ENCODE measurements at regions not wholly inside any gene's neighbourhood (a gene's known extent, or its start where the extent isn't known, plus 50 kb on each side); places are given as distances from the start of the nearest gene placed in this dataset.

- no peak for TF ChIP-seq GATA3 (IDR thresholded peaks at IDR 0.05; ENCODE audit: low read depth, low read length)
- no peak for TF ChIP-seq GATA2 (IDR thresholded peaks at IDR 0.05; ENCODE audit: low read depth, low read length)
Observed at GRCh38 chr10:4653160-4653559, 172.8 kb upstream of the AKR1E2 start.

GRCh38 chr10:4652111-4653010 is 173.6 kb upstream of the AKR1E2 start:
- TF ChIP-seq GATA3 (IDR thresholded peaks at IDR 0.05; ENCODE audit: low read depth, low read length) (no peak), GATA2 (IDR thresholded peaks at IDR 0.05; ENCODE audit: low read depth, low read length) (no peak)

- TF ChIP-seq GATA2 (IDR thresholded peaks at IDR 0.05; ENCODE audit: low read depth, low read length) = no peak
- TF ChIP-seq GATA3 (IDR thresholded peaks at IDR 0.05; ENCODE audit: low read depth, low read length) = no peak
Observed at GRCh38 chr10:4651404-4652037, 174.5 kb upstream of the AKR1E2 start.

- TF ChIP-seq GATA3 (IDR thresholded peaks at IDR 0.05; ENCODE audit: low read depth, low read length) (no peak), GATA2 (IDR thresholded peaks at IDR 0.05; ENCODE audit: low read depth, low read length) (no peak)
Observed at GRCh38 chr10:4650582-4650981, 175.4 kb upstream of the AKR1E2 start.

- no peak for TF ChIP-seq GATA3 (IDR thresholded peaks at IDR 0.05; ENCODE audit: low read depth, low read length)
- no peak for TF ChIP-seq GATA2 (IDR thresholded peaks at IDR 0.05; ENCODE audit: low read depth, low read length)
Observed at GRCh38 chr10:4649886-4650508, 176.0 kb upstream of the AKR1E2 start.

- TF ChIP-seq GATA2 (IDR thresholded peaks at IDR 0.05; ENCODE audit: low read depth, low read length) (no peak), GATA3 (IDR thresholded peaks at IDR 0.05; ENCODE audit: low read depth, low read length) (no peak)
Observed at GRCh38 chr10:4649471-4649870, 176.5 kb upstream of the AKR1E2 start.

DNA sequence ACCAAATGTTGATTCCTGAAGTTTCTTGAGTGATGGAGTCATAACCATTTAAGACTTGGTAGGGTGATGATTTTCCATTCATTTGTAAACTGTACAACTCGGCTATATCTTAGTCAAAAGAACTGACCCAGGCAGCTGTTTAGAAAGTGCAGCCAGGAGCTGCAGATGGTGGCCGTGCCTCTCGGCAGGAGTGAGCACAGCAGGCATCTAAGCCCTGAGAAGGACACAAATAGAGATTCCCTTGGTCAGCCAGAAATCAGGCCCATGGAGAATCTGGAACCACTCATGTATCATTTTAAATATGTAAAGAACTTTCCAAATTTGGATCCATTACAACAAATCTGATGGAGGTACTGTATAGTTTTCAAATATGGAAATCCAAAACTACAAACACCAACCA is 177.0 kb upstream of the AKR1E2 start:
- TF ChIP-seq GATA2 (IDR thresholded peaks at IDR 0.05; ENCODE audit: low read depth, low read length) (no peak), GATA3 (IDR thresholded peaks at IDR 0.05; ENCODE audit: low read depth, low read length) (no peak)

DNA sequence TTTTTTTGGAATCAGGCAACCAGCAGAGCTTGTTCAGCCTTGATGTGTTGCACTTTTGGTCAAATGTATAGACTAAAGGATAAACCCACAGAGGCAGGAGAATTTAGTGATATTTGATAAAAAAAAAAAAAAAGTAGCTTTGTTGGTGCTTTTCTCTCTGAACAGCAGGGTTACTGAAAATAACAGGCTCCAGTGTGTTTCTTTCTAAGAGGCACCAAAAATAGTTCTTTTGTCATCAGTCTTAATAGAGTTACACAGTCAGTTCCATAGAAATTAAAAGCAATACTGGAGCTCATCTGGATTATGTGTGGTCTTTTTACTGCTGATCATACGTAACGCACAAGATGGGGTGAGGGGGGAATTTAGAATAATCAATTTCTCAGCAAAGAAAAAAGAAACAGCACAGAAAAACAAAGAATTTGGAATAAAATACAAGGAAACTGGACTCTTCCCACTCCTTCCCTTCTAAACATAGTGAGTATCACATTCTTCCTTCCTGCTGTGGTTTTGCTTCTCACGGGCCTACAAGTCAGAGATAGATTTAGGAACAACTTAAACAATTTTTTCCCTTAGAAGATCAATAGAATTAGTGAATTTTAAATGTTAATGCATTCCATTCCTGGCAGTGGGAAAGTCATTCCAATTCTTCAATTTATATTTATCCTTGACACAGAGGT is 178.8 kb upstream of the AKR1E2 start:
- TF ChIP-seq GATA3 (IDR thresholded peaks at IDR 0.05; ENCODE audit: low read depth, low read length) = no peak
- no peak for TF ChIP-seq GATA2 (IDR thresholded peaks at IDR 0.05; ENCODE audit: low read depth, low read length)

GRCh38 chr10:4646547-4646946 is 179.5 kb upstream of the AKR1E2 start:
- no peak for TF ChIP-seq GATA3 (IDR thresholded peaks at IDR 0.05; ENCODE audit: low read depth, low read length)
- TF ChIP-seq GATA2 (IDR thresholded peaks at IDR 0.05; ENCODE audit: low read depth, low read length) = no peak

DNA sequence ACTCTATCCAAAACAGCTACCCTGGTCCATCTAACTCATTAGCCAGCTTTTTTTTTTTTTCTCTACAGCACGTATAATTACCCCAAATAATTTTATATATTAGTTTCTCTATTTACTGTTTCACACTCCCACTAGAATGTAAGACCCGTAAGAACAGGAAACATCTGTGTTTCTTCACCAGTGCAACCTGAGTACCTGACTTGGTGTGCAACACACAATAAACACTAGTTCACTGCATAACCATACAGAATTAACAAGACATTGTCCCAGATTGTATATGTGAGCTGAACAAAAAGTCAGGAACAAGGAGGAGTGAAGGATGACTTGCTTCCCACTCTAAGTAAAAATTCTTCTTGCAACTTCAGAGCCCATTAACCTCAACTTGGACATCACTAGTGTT is 180.2 kb upstream of the AKR1E2 start:
- TF ChIP-seq GATA2 (IDR thresholded peaks at IDR 0.05; ENCODE audit: low read depth, low read length) (no peak), GATA3 (IDR thresholded peaks at IDR 0.05; ENCODE audit: low read depth, low read length) (no peak)

- TF ChIP-seq GATA3 (IDR thresholded peaks at IDR 0.05; ENCODE audit: low read depth, low read length) (no peak), GATA2 (IDR thresholded peaks at IDR 0.05; ENCODE audit: low read depth, low read length) (no peak)
Observed at GRCh38 chr10:4643471-4643870, 182.5 kb upstream of the AKR1E2 start.

- TF ChIP-seq GATA3 (IDR thresholded peaks at IDR 0.05; ENCODE audit: low read depth, low read length) (no peak), GATA2 (IDR thresholded peaks at IDR 0.05; ENCODE audit: low read depth, low read length) (no peak)
Observed at GRCh38 chr10:4639960-4640359, 186.0 kb upstream of the AKR1E2 start.

DNA sequence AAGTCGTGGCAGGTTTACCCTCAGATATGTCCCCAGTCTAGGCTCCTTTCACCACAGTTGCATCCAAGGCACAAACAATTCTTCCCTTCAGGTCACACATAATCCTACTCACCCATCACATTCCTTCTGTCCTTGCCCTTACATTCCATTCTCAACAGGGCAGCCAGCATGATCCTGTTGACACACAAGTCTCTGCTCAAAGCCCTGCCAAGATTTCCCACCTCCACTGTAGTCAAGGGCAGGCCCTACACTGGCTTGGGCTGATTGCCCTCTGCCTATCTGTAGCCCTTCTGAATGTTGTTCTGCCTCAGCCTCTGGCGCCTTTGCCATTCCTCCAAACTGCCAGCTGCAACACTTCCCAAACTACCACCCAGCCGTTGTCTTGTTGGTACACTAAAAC is 187.9 kb upstream of the AKR1E2 start:
- no peak for TF ChIP-seq GATA3 (IDR thresholded peaks at IDR 0.05; ENCODE audit: low read depth, low read length)
- no peak for TF ChIP-seq GATA2 (IDR thresholded peaks at IDR 0.05; ENCODE audit: low read depth, low read length)

GRCh38 chr10:4637657-4638056 is 188.3 kb upstream of the AKR1E2 start:
- no peak for TF ChIP-seq GATA2 (IDR thresholded peaks at IDR 0.05; ENCODE audit: low read depth, low read length)
- TF ChIP-seq GATA3 (IDR thresholded peaks at IDR 0.05; ENCODE audit: low read depth, low read length) = no peak

Measured in SH-SY5Y (cell line).